Vagina (tissue), 2 donors: ENCODE measurements at regions not wholly inside any gene's neighbourhood (a gene's known extent, or its start where the extent isn't known, plus 50 kb on each side); places are given as distances from the start of the nearest gene placed in this dataset.

Experiments used
- DNase-seq, 2 donors: peaks; one replicate each; pipeline ENCODE4 v3.0.0-alpha.2; 2017; ENCODE audit errors: extremely low spot score in 2 of 2
- H3K27ac ChIP-seq: fragments of 200-600 bp; sonication (generic); one replicate; pipeline ENCODE4 v1.5.1; 2019
- H3K27me3 ChIP-seq: fragments of 200-600 bp; sonication (generic); one replicate; pipeline ENCODE4 v1.5.1; 2019
- H3K36me3 ChIP-seq, 2 donors: fragments of 200-600 bp; sonication (generic); one replicate each; pipeline ENCODE4 v1.5.1; 2017 to 2019
- H3K4me1 ChIP-seq: fragments of 200-600 bp; sonication (generic); one replicate; pipeline ENCODE4 v1.5.1; 2019
- H3K4me3 ChIP-seq, 2 donors: fragments of 200-600 bp; sonication (generic); 1 replicate in 1 of 2; 2 replicates in 1 of 2; pipeline ENCODE4 v1.5.1; 2016 to 2019
- H3K9me3 ChIP-seq: fragments of 200-600 bp; sonication (generic); one replicate; pipeline ENCODE4 v1.5.1; 2019
- POLR2A ChIP-seq, 2 donors: fragments of 450-650 bp; IDR thresholded peaks; one replicate each; pipeline ENCODE4 v1.6.1; 2017; ENCODE audit warnings: antibody characterized with exemption in 2 of 2, mild to moderate bottlenecking in 2 of 2, moderate library complexity in 2 of 2
- POLR2AphosphoS5 ChIP-seq, 2 donors: sonication (generic); formaldehyde crosslinking; IDR thresholded peaks; one replicate each; pipeline ENCODE4 v1.9.0; 2017; ENCODE audit warnings: antibody characterized with exemption in 2 of 2, mild to moderate bottlenecking in 2 of 2, low read depth in 1 of 2; ENCODE audit not compliant: insufficient read depth in 1 of 2
- intact Hi-C: fragments of 100-400 bp; cut with DNase I; formaldehyde crosslinking; loops from one replicate; pipeline ENCODE4 v1.15.1; 2023
- TF ChIP-seq, protein P1 (sequence below), 3 experiments: fragments of 450-650 bp in 2 of 3; fragments of 200-600 bp in 1 of 3; sonication (generic) in 1 of 3; IDR thresholded peaks; one replicate each; pipeline ENCODE4 v1.5.1; 2017 to 2019; ENCODE audit warnings: antibody characterized with exemption in 3 of 3, mild to moderate bottlenecking in 2 of 3, moderate library complexity in 2 of 3

- no peak overlapping the region for H3K4me3 ChIP-seq
- H3K4me1 ChIP-seq, result no peaks in the 10 kb centered on the region
- H3K9me3 ChIP-seq, result no peaks in the 10 kb centered on the region
- TF ChIP-seq POLR2AphosphoS5 (IDR thresholded peaks at IDR 0.05; ENCODE audit: insufficient read depth in 1 of 2, low read depth in 1 of 2), result peak in 1 of 2 donors; percentile 32
- TF ChIP-seq, protein P1, sequence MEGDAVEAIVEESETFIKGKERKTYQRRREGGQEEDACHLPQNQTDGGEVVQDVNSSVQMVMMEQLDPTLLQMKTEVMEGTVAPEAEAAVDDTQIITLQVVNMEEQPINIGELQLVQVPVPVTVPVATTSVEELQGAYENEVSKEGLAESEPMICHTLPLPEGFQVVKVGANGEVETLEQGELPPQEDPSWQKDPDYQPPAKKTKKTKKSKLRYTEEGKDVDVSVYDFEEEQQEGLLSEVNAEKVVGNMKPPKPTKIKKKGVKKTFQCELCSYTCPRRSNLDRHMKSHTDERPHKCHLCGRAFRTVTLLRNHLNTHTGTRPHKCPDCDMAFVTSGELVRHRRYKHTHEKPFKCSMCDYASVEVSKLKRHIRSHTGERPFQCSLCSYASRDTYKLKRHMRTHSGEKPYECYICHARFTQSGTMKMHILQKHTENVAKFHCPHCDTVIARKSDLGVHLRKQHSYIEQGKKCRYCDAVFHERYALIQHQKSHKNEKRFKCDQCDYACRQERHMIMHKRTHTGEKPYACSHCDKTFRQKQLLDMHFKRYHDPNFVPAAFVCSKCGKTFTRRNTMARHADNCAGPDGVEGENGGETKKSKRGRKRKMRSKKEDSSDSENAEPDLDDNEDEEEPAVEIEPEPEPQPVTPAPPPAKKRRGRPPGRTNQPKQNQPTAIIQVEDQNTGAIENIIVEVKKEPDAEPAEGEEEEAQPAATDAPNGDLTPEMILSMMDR (IDR thresholded peaks at IDR 0.05), result no peak
- no peak for TF ChIP-seq POLR2A (IDR thresholded peaks at IDR 0.05)
- intact Hi-C loops, result no loop called here
- DNase-seq, result no peak
- H3K27me3 ChIP-seq, result no peaks in the 10 kb centered on the region
- H3K36me3 ChIP-seq, result no peaks in the 10 kb centered on the region
- H3K27ac ChIP-seq, result no peak overlapping the region
These were observed 243.7 kb downstream of the SLC16A7 start for GRCh38 chr12:59839514-59839913.

DNA sequence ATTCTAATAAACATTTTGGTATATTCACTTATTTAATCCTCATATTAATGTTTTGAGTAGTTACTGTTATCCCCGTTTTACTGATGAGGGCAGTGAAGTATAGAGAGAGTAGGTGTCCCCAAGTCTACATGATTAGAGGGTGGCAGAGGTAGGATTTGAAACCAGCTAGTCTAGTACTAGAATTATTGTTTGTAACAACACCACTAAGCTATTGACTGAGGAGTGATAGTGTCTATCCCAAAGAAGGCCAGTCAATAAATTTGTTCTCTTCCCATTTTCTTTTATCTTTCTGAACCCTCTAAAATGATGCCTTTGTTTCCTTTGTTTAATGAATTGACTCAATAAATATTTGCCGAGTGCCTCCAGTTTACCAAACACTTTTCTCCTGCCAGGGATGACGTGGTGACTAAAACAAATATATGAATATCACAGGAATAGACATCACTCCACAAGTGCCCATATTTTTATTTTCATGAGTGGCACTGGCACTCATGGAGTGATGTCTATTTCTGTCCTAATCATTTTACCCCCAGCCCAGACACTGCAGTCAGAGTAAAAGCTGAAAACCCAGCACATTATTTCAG is 247.5 kb downstream of the SLC16A7 start:
- H3K9me3 ChIP-seq, result no peaks in the 10 kb centered on the region
- DNase-seq, result no peak
- no peak for TF ChIP-seq POLR2A (IDR thresholded peaks at IDR 0.05)
- no peak for TF ChIP-seq POLR2AphosphoS5 (IDR thresholded peaks at IDR 0.05; ENCODE audit: insufficient read depth in 1 of 2, low read depth in 1 of 2)
- TF ChIP-seq, protein P1 (IDR thresholded peaks at IDR 0.05), result no peak
- H3K36me3 ChIP-seq, result no peaks in the 10 kb centered on the region
- H3K4me3 ChIP-seq, result no peak overlapping the region
- H3K27ac ChIP-seq, result no peak overlapping the region
- H3K27me3 ChIP-seq, result no peaks in the 10 kb centered on the region
- no peaks in the 10 kb centered on the region for H3K4me1 ChIP-seq
- intact Hi-C loops, result no loop called here

- TF ChIP-seq, protein P1 (IDR thresholded peaks at IDR 0.05), result no peak
- no peak for TF ChIP-seq POLR2A (IDR thresholded peaks at IDR 0.05)
- no peak for TF ChIP-seq POLR2AphosphoS5 (IDR thresholded peaks at IDR 0.05; ENCODE audit: insufficient read depth in 1 of 2, low read depth in 1 of 2)
- H3K4me1 ChIP-seq, result no peaks in the 10 kb centered on the region
- no peak overlapping the region for H3K4me3 ChIP-seq
- no peaks in the 10 kb centered on the region for H3K27me3 ChIP-seq
- no peak for DNase-seq
- intact Hi-C loops, result no loop called here
- H3K9me3 ChIP-seq, result no peaks in the 10 kb centered on the region
- no peak overlapping the region for H3K27ac ChIP-seq
- H3K36me3 ChIP-seq, result no peaks in the 10 kb centered on the region
These were observed 248.9 kb downstream of the SLC16A7 start for GRCh38 chr12:59844750-59845149.

DNA sequence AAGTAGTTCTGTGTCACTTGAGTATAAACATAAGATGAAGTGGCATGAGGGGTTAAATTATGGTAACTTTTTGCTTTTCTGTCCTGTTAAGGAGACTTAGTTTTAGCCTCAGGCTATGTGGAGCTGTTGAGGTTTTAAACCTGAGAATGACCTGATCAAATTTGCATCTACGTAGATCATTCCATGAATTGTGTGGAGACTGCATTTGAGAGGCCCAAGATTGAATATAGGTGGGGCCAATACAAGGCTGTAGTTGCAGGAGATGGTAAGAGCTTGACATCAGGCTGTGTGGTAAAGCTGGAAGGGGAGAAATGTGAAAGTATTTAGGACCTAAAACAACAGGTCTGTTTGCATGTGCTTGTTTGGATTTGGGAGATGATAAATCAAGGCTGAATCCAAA is 249.5 kb downstream of the SLC16A7 start:
- TF ChIP-seq, protein P1 (IDR thresholded peaks at IDR 0.05), result no peak
- TF ChIP-seq POLR2A (IDR thresholded peaks at IDR 0.05) (no peak), POLR2AphosphoS5 (IDR thresholded peaks at IDR 0.05; ENCODE audit: insufficient read depth in 1 of 2, low read depth in 1 of 2) (no peak)
- Histone ChIP-seq H3K4me3 (no peak overlapping the region), H3K27ac (no peak overlapping the region), H3K9me3 (no peaks in the 10 kb centered on the region), H3K4me1 (no peaks in the 10 kb centered on the region), H3K27me3 (no peaks in the 10 kb centered on the region), H3K36me3 (no peaks in the 10 kb centered on the region)
- intact Hi-C loops, result no loop called here
- no peak for DNase-seq

DNA sequence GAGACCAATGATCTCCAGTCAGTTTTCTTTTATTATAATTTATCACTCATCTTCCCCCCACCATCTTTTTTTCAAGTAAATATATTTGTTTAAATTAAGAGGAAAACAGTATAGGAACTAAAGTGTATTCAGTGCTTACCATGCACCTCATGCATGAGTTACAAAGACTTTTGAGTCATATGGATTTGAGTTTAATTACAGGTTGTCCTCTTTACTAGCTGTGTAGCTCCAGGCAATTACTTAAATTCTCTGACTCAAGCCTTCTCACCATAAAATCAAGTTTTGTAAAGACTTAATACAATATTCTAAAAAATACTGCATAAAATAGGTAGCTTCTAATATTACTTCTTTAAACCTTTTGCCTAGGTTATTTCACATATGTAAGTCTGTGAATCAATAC is 251.3 kb downstream of the SLC16A7 start:
- Histone ChIP-seq H3K4me1 (no peaks in the 10 kb centered on the region), H3K4me3 (no peak overlapping the region), H3K27ac (no peak overlapping the region), H3K27me3 (no peaks in the 10 kb centered on the region), H3K9me3 (no peaks in the 10 kb centered on the region), H3K36me3 (no peaks in the 10 kb centered on the region)
- no peak for DNase-seq
- TF ChIP-seq, protein P1 (IDR thresholded peaks at IDR 0.05), result no peak
- TF ChIP-seq POLR2A (IDR thresholded peaks at IDR 0.05) (no peak), POLR2AphosphoS5 (IDR thresholded peaks at IDR 0.05; ENCODE audit: insufficient read depth in 1 of 2, low read depth in 1 of 2) (no peak)
- intact Hi-C loops, result no loop called here
